OCI-LY1 (cell line): ENCODE measurements at regions not wholly inside any gene's neighbourhood (a gene's known extent, or its start where the extent isn't known, plus 50 kb on each side); places are given as distances from the start of the nearest gene placed in this dataset.

ENCODE experiments used
- H2AFZ ChIP-seq: fragments of 200-600 bp; sonication (generic), shearing (Covaris generic); 2 replicates; pipeline ENCODE4 v1.6.0; 2014; ENCODE audit warnings: antibody characterized with exemption, mild to moderate bottlenecking, low read length
- H3F3A ChIP-seq: fragments of 200-600 bp; sonication (generic), shearing (Covaris generic); 2 replicates; pipeline ENCODE4 v1.6.0; 2014; ENCODE audit warnings: mild to moderate bottlenecking, antibody characterized with exemption, low read length, moderate library complexity; ENCODE audit not compliant: insufficient read depth
- H3K27ac ChIP-seq: fragments of 200-600 bp; sonication (generic); 2 replicates; pipeline ENCODE4 v1.5.1; 2014; ENCODE audit warnings: low read length, mixed run types, mild to moderate bottlenecking, low read depth; ENCODE audit not compliant: poor library complexity, severe bottlenecking
- H3K27me3 ChIP-seq: fragments of 200-600 bp; sonication (generic); 2 replicates; pipeline ENCODE4 v1.6.0; 2014; ENCODE audit warnings: antibody characterized with exemption, mild to moderate bottlenecking, low read length, moderate library complexity; ENCODE audit not compliant: insufficient read depth
- H3K36me3 ChIP-seq: fragments of 200-600 bp; sonication (generic); 2 replicates; pipeline ENCODE4 v1.6.1; 2014; ENCODE audit warnings: mild to moderate bottlenecking, antibody characterized with exemption, low read length, moderate library complexity, mixed read lengths; ENCODE audit not compliant: insufficient read depth
- H3K4me1 ChIP-seq: fragments of 200-600 bp; sonication (generic); 2 replicates; pipeline ENCODE4 v1.5.1; 2014; ENCODE audit warnings: mild to moderate bottlenecking, low read length, moderate library complexity; ENCODE audit not compliant: insufficient read depth, severe bottlenecking
- H3K4me2 ChIP-seq: fragments of 200-600 bp; sonication (generic), shearing (Covaris generic); 2 replicates; pipeline ENCODE4 v1.6.1; 2014; ENCODE audit warnings: low read length
- H3K4me3 ChIP-seq: fragments of 200-600 bp; sonication (generic); 2 replicates; pipeline ENCODE4 v1.5.1; 2014; ENCODE audit warnings: low read length, low read depth, mild to moderate bottlenecking, mixed read lengths; ENCODE audit not compliant: poor library complexity, severe bottlenecking
- H3K79me2 ChIP-seq: fragments of 200-600 bp; shearing (Covaris generic); 2 replicates; pipeline ENCODE4 v1.6.1; 2016; ENCODE audit warnings: mixed run types, low read length, mixed read lengths; ENCODE audit not compliant: insufficient read depth
- H3K9ac ChIP-seq: fragments of 200-600 bp; sonication (generic), shearing (Covaris generic); 2 replicates; pipeline ENCODE4 v1.6.1; 2014; ENCODE audit warnings: mild to moderate bottlenecking, low read length, mixed read lengths
- H3K9me2 ChIP-seq: fragments of 200-600 bp; sonication (generic), shearing (Covaris generic); 2 replicates; pipeline ENCODE4 v1.6.1; 2014; ENCODE audit warnings: low read depth, mild to moderate bottlenecking, low read length, mixed read lengths
- H3K9me3 ChIP-seq: fragments of 200-600 bp; shearing (Covaris generic); 2 replicates; pipeline ENCODE4 v1.6.1; 2014; ENCODE audit warnings: low read length, mixed read lengths
- H4K20me1 ChIP-seq: fragments of 200-600 bp; sonication (generic), shearing (Covaris generic); 2 replicates; pipeline ENCODE4 v1.6.0; 2016; ENCODE audit warnings: mild to moderate bottlenecking, low read length; ENCODE audit not compliant: insufficient read depth
- CTCF ChIP-seq: fragments of 200-600 bp; sonication (generic), shearing (Covaris generic); IDR thresholded peaks from 2 replicates; pipeline ENCODE4 v1.5.1; 2017; ENCODE audit warnings: mild to moderate bottlenecking, antibody characterized with exemption, low read length, moderate library complexity, mixed read lengths
- EZH2 ChIP-seq: fragments of 200-600 bp; sonication (generic), shearing (Covaris generic); IDR thresholded peaks from 2 replicates; pipeline ENCODE4 v1.8.0; 2017; ENCODE audit warnings: borderline replicate concordance, mixed run types, mild to moderate bottlenecking, antibody characterized with exemption, low read length, moderate library complexity, mixed read lengths

- H3K9me2 ChIP-seq = no peaks in the 10 kb centered on the region
- H3K79me2 ChIP-seq = no peaks in the 10 kb centered on the region
- no peak overlapping the region for H3K9ac ChIP-seq
- no peak overlapping the region for H3K4me2 ChIP-seq
- no peaks in the 10 kb centered on the region for H3K36me3 ChIP-seq
- H3K9me3 ChIP-seq = no peaks in the 10 kb centered on the region
- no peak overlapping the region for H3K27ac ChIP-seq
- no peaks in the 10 kb centered on the region for H3F3A ChIP-seq
- no peaks in the 10 kb centered on the region; the same call in 1 of the 2 replicates for H3K27me3 ChIP-seq
- H3K4me1 ChIP-seq = no peaks in the 10 kb centered on the region
- H2AFZ ChIP-seq = no peak overlapping the region
- no peaks in the 10 kb centered on the region for H4K20me1 ChIP-seq
- H3K4me3 ChIP-seq = no peak overlapping the region
- no peak for TF ChIP-seq EZH2
- no peak for TF ChIP-seq CTCF
Measured at GRCh38 chr6:160912411-160912810, 79.2 kb upstream of the MAP3K4 start.

GRCh38 chr6:160917572-160917971, 74.0 kb upstream of the MAP3K4 start:
- H3K9me3 ChIP-seq = no peaks in the 10 kb centered on the region
- no peaks in the 10 kb centered on the region for H4K20me1 ChIP-seq
- no peak overlapping the region for H3K4me3 ChIP-seq
- H3K79me2 ChIP-seq = no peaks in the 10 kb centered on the region
- H3K4me1 ChIP-seq = no peaks in the 10 kb centered on the region
- no peak overlapping the region for H3K4me2 ChIP-seq
- no peaks in the 10 kb centered on the region for H3K36me3 ChIP-seq
- no peaks in the 10 kb centered on the region; the same call in 1 of the 2 replicates for H3K27me3 ChIP-seq
- H3K27ac ChIP-seq = no peak overlapping the region
- no peaks in the 10 kb centered on the region for H3K9me2 ChIP-seq
- no peak overlapping the region for H3K9ac ChIP-seq
- H3F3A ChIP-seq = no peaks in the 10 kb centered on the region
- H2AFZ ChIP-seq = no peak overlapping the region
- TF ChIP-seq CTCF (no peak), EZH2 (no peak)

GRCh38 chr6:160919723-160920440, 71.7 kb upstream of the MAP3K4 start:
- no peaks in the 10 kb centered on the region for H3K36me3 ChIP-seq
- no peaks in the 10 kb centered on the region for H3K9me3 ChIP-seq
- H3K4me2 ChIP-seq = no peak overlapping the region
- H3K9me2 ChIP-seq = no peaks in the 10 kb centered on the region
- TF ChIP-seq CTCF (no peak), EZH2 (no peak)
- H3K9ac ChIP-seq = no peak overlapping the region
- H3F3A ChIP-seq = no peaks in the 10 kb centered on the region
- H3K4me1 ChIP-seq = no peaks in the 10 kb centered on the region
- no peaks in the 10 kb centered on the region for H3K27me3 ChIP-seq
- H3K79me2 ChIP-seq = no peaks in the 10 kb centered on the region
- H4K20me1 ChIP-seq = no peaks in the 10 kb centered on the region
- no peak overlapping the region for H2AFZ ChIP-seq
- H3K27ac ChIP-seq = no peak overlapping the region
- no peak overlapping the region for H3K4me3 ChIP-seq
